ENCODE measurements at regions not wholly inside any gene's neighbourhood (a gene's known extent, or its start where the extent isn't known, plus 50 kb on each side); places are given as distances from the start of the nearest gene placed in this dataset.

DNA sequence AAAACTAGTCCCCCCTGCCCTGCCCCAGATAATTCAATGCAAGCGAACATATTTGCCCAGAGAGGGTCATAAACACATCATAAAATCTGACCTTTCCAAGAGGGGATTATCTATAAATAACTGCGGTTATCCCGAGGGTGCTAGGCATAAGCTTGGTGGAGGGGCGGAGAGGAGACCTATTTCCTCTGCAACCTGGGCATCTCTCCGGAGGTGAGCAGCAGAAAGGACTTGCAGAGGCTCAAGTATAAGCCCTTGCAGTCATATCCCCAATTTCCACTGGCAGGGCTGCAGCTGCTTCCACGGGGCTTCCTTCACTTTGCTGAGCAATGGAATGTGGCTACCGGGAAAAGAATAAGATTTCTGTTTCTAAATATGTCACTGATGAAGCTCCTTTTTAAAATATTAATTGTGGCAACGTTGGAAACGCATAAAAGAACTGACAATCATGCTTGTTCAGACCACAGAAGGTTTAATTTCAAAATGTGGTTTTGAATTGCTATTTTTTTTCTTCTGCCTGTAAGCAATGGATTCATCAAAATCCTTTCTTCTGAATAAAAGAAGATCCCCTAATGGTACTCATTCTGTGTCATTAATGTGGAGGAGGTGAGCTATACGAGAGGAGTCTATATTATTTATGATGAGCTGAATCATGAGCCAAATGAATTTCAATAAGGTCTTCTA lies 268.9 kb upstream of the ATP2B1 start:
- DNase-seq, result no peak

DNA sequence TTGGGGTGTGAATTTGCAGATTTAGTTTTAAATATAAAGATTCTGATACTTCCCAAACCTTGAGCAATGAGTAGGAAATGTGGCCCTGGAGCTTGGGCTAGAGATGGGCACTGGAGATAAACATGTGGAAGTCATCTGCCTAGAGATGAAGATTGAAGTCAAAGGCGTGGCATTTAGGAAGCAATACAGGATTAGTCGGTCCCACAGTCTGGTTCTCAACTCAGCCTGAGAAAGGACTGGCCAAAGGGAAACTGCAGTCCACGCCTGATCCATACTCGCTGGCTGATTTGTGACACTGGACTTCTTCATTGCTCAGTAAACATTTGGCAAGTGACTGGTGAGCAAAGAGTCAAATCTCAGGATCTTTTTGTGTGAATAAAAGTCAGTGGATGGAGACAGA lies 268.2 kb upstream of the ATP2B1 start:
- no peak for DNase-seq

DNA sequence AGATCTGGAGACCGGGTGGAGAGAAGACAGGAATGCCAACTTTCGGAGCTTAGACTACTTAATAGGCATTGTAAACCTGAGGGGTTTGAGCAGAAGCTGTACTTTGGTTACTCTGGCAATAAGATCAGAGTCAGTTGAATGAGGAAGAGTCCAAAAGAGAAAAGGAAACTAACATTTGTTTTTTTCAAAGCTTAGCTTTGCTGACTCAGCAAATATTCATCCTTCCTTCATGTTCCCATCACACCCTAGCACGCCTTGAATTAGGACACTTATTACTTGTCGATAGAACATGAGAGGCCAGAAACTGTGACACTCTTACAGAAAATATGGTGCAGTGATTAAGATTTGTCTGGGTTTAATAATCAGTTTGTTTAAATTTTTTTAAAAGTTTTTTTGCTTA lies 266.9 kb upstream of the ATP2B1 start:
- no peak for DNase-seq

DNA sequence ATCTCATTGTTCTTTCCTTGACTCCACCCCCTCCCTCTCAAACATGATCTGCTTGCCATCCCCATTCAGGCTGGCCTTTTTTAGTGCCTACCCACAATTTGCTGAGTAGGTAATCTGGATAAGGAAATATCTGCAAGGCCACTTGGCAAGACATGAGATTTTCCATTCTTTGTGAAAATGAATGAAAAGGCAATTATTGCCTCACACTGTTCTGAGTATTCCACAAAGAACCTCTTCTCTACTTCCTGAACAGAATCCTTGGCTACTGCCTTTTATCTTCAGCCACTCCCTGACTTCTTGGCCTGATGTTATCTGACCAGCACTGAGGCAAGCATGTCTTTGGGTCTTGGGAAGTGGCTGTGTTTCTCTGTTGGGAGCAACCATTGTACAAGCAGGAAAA lies 263.2 kb upstream of the ATP2B1 start:
- no peak for DNase-seq

DNA sequence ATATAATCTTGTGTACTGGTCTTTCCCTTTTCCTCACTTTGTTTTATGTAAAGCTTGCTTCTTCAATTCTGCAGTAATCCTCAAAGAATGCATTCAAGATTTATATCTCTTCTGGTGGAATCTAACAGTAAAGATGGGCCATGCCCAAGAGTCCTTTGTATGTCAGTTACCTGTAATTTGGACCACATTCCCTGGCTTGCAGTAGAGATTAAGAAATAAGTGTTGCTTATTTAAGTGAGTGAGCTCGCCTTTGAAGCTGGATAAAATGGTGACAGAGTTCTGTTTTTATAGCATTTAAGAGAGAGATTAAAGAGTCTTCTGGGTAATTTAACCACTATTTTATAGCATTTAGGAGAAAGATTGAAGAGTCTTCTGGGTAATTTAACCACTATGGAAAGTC lies 262.1 kb upstream of the ATP2B1 start:
- DNase-seq, result no peak

DNA sequence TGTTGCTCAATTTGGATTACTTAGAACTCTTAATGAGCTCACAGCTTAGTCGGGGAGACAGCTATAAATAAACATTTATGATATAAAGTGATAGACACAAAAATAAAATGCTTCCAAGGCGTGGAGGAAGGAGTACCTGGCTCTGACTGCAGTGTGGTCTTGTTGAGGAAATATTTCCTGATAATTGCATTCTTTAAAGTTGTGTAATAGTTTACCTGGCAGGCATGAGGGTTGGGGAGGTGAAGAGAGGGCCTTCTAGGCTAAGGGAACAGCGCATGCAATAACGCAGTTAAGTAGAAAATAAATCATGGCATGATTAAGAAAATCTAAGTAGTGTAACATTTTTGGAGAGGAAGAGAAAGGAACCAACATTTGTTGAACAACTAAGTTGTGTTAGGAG lies 260.5 kb upstream of the ATP2B1 start:
- no peak for DNase-seq

DNA sequence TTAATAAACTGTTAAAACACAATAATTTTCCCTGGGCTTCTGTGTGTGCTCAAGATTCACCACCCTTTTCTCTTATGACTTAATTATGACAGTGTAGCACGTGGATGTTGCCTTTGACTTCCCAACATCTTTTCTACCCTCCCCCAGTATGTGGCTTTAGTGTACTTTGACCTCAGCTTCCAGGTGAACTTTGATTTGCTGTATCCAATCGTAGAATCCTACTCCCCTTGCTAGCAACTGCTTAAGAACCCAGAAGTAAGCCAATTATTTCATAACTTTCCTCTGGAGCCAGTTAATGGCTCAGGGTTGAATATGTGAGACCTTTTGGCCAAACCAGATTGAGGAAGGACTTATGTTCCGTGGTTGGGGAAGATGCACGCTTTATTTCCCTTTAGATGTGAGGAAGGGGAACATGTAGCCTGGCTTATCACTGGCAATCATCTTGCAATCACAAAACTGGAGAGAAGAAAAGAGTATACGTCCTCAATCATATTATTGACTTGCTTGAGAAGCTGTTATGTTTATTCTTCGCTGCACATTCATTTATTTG lies 259.6 kb upstream of the ATP2B1 start:
- DNase-seq, result no peak

DNA sequence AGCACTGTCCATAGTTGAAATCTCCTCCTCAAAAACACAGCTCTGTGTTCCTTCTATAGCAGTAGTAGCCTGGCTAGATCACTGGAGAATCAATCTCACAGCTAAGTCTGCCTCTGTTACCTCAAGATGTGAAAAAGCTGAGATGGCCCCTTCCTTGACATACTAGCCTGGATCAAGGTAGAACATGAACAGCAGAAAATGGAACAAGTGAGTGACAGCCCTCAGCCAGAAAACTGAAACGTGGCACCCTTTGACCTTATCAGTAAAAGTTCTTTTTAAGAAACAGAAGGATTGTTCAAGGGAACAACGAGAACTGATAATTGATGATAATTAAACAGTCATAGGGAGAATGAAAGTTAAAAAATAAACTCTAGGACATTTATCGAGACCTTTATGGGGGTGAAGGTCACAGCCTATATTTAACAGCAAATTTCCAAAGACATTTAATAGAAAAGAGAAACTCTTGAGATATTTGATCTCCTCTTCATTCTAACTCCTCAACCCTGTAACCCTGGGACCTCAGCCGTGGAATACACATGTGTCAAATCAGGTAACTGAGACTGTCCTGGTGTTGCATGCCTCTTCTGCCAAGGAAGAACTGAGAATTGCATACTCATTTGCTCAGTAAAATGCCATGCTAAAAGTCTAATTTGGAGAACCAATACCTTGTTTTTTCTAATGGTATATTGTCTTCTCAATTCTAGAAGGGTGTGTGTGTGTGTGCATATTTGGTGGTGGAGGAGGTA lies 258.0 kb upstream of the ATP2B1 start:
- no peak for DNase-seq

DNA sequence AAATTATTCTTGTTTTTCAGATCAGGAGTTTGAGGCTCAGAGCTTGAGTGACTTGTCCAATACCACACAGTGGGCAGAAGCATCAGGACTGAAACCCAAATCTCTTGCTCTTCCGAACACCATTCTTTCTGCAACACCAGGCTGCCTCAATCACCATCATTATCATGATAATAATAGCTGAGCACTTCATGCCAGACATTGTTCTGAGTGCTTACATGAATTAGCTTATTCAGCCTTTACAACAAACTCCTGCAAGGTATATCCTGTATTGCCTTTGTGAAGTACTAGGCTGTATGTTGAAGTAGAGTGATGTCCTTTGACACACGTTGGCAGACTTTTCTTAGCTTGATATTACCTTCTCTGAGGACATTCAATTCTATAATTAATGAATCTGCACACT lies 257.4 kb upstream of the ATP2B1 start:
- DNase-seq, result no peak

DNA sequence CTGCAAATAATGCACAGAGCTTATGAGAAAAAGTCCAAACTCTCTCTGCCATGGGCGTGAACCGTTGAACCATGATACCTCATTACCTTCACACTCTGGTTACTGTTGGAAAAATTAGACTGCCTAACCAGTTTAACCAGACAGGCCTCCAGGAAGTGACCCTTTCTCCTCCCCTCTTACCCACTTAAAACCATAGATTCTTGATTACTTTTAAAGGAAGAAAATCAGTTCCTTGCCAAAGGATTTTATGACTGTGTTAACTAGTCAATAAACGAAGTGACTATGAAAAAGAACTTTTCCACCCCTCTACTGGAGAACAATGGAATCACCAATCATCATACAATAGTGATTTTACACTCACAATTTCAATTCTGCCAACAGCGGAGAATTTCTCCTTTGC lies 254.0 kb upstream of the ATP2B1 start:
- no peak for DNase-seq

DNA sequence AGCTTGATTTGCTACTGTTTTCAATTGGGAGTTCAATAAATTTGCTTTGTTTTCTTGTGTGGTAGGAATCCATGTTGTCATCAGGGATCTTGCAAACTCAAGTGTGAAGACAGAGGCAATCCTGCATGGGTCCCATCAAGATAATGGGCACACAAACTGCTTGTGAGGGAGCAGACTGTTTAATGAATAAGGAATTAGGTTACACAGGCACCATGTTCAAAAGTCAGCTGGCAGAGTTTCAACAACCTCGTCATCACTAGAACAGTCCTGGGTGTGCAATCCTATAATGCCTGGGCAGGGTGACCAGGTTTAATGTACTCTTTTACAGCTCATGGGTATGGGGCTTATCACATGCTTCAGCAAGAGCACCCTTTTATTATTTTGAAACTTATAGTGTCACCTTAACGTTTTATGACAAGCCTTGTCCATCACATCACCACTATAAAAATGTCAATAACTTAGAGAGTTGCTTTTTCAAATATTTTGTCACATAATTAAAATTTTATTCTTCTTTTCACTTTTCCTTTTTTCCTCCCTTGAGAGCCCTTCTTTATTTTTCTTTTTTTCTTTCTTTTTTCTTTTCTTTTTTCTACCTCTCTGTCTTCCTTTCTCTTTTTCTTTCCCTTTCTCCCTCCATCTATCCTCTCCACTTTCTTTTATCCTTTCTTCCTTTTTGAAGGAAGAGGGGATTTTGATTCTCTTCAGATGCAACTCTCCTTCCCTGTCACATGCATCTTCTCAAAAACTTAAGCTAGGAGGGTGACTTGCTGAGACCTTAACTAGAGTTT lies 252.2 kb upstream of the ATP2B1 start:
- no peak for DNase-seq

DNA sequence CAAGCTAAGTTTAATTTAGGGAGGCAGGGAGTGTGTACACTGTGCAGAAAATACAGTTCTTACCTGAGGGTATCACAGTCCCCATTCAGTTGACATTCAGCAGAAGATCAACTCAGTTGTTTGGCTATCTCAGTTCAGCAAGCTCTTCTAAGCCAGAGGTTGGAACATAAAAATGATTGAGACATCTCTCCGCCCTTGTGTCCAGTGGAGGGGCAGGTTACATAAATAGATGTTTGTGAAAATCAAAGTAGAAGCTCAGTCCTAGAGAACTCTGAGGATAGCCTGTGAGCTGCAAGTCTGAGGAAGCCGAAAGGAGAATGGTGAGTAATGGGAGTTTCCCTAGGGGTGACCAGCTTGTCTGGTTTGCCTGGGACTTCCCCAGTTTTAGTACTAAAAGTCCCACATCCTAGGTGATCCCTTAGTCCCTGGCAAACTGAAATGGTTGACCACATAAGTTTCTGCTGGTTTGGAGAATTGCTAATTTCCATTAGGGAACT lies 251.4 kb upstream of the ATP2B1 start:
- DNase-seq, result no peak

DNA sequence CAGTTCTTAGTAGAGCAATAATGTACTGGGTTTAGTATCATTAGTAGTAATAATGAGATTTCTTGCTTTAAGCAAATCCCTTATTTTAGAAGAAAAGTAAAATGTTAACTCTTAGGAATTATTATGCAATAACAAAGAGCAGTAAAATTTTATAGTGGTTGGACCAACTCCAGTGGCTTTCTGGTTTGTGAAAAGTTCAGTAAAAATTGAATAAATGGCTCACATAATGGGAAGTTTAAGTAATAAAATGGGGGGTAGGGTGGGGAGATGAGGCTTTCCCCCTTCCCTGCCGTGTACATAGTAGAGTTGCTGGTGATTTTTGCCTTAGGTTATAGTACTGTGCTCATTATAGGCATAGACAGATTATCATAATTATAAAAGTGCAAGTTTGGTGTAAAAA lies 250.5 kb upstream of the ATP2B1 start:
- no peak for DNase-seq

DNA sequence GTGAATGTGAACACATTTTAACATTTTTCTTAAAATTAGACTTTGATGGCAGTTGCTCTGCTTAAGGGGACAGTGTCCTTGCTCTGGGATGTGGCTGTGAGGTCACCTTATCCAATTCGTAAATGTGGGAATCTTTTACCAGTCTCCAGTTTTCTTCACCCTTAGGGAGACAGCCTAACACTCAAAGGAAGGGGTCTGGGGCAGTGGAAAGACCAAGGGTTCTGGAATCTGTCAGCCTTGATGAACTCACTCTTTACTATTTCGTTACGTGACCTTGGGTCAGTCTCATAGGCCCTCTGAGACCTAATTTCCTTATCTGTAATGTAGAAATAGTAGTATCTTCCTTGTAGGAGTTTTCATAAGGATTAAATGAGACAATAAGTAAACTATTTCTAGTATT lies 245.6 kb upstream of the ATP2B1 start:
- no peak for DNase-seq

DNA sequence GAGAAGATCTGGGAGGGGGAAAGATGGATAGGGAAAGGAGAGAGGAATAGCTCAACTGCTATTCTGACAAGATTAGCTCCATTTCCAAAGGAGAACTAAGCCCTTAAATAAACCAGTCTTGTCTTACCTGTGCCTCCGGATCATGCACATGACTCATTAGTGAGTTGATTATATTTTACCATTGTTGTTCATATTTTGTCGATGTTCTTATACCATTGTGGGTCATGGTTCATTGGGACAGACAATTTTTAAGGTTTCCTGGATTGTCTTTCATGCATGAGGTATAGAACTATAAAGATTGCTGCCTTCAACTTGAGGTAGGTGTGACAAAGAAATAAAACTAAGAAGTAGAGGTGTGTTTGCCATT lies 243.0 kb upstream of the ATP2B1 start:
- DNase-seq, result no peak

DNA sequence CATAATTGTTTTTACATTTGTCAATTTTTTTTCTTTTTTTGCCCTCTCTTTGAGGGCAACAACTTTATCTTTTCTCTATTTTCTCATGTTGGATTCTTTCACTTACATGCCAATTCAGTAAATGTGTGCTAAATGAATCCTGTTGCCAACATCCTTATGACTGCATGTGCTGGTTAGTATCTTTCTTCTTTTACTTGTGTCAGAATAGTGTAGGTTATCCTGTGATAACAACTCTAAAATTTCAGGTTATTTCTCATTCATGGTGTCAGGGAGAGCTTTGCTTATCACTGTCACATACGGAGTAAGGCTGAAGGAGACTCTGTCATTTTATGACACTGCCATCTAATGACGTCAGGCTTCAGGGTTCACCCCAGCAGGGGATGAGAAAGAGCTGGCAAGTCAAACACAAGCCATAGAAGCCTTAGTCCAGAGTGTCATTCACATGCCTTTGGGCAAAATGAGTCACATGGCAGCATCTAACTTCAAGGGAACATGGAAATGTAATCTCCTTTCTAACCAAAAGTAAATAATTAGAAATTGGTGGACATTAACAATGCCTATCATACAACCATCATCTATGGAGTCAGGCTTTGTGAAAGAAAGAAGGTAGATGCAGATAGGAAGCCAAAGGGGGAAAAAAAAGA lies 242.5 kb upstream of the ATP2B1 start:
- DNase-seq, result no peak

DNA sequence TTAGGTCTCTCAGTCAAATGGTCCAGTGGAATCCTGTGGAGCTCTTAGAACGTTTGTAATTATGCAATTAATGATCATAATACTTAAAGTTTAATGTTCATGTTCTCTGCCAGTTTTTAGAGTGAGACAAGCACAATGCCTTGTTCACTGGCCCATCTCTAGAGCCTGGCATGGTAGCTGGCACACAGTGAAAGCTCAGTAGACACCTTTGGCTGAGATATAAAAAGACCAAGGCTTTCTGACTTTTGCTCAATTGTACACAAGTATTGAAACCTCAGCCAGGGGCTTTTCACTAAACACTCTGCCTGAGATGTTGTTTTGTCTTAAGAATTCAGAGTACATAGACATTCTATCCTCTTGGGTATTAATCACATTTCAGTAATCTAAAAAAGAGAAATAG lies 241.8 kb upstream of the ATP2B1 start:
- no peak for DNase-seq

DNA sequence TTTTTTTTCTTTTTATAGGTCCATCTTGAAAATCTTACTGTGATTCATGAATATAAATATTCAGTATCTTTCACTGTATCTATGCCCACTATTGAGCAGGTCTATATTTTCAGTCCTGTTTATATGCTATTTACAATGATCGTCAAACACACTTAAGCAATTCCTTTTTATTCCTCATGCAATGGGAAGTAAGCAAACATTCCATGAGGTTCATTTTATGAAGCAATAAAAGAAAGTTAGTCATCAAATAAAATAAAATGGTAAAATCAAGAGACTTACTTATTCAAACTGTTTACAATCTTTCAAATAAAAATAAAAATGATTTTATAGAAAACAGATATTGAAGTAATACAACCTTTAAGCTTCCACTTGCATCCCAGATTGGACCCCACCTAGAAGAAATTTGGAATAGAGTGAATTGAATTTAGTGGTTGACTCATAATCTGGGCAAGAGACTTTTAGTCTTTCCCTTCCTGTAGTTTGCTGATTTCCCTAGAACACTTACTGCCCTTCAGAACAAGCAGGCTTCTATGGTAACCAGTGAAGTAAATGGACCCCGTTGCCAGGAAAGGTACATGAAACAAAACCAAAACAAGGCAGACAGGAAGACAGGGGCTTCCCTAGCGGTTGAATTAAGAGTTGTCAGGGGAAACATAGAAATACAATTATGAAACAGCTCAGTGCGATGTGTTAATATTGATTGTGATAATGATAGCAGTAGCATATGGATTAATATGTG lies 241.0 kb upstream of the ATP2B1 start:
- DNase-seq, result no peak

DNA sequence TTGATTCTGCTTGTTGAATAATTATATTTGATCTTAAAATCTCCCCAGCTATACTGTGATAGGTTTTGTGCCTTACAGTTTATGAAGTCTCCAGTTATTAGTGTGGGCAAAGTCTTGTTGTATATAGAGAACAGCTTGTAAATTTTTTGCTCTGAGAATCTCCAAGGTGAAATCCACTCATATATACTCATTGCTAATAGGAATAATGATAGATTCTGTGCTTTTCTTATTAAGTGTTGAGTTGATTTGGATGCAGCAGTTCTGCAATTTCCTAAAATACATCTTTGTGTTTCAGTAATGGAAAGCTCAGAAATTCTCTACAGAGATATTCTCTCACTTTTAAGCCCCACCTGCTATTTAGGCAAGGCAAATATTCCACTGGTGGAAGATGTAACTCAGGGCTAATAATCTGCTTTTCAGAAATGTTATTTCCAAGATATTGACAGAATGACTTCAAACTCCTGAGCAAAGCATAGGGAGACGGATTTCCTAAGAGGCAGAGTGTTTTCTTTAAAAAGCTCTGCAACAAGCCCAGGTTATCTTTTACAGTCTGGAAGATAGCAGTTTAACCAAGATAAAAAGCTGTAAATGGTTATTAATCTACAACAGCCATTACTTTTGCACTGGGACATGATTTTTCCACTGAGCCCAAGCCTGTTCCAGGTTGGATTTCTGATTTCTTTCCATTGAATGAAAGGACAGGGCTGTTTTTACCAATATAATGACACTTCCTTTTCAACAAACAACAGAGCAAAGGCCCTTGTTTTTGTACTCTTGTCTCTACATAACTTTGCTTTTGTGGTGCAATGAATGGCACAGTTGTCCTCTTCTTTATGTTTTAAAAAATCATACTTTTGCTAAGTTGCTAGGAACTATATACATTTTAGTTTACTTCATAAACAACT lies 239.9 kb upstream of the ATP2B1 start:
- DNase-seq, result no peak

DNA sequence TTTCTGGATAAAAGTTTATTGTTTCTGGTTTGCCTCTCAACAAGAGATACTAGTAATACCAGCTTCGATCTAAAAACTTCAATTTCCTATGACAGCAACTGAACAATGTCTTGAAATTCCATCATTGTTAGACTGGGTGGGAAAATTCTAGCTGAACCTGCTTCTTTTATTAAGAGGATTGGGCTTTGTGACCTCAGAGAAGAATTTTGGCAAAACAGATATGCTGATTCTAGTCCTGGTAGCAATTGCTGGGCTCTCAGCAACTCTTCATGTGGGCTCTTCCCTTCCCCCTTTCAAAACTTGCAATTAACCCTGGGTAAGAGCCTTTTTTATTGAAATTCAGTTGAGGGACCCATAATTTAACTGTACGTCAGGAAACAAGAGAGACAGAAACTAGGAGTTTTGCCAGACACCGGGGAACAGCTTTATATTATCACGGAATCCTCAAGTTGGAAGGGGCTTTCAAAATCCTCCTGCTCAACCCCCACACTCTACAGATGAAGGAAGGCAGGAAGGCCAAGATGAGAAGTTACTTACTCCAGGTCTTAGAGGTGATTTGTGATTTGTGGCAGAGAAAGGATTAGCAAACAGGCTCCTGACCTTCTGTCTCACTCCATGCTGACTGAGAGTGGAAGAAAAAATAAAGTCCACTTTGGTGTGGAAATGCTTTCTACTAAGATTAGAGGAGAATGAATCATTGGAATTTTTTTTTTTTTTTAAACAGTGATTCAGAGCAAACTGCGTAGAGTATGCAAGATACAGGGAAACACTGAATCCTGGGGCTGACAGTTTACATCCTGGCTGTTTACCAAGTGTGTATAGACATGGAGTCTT lies 239.0 kb upstream of the ATP2B1 start:
- no peak for DNase-seq
